OCI-LY3 (cell line): ENCODE measurements at regions not wholly inside any gene's neighbourhood (a gene's known extent, or its start where the extent isn't known, plus 50 kb on each side); places are given as distances from the start of the nearest gene placed in this dataset.

Source experiments
- H2AFZ ChIP-seq: fragments of 200-600, 300-600 bp; shearing (Covaris generic); 2 replicates; pipeline ENCODE4 v1.6.0; 2014; ENCODE audit warnings: antibody characterized with exemption, low read depth, low read length
- H3K27ac ChIP-seq: fragments of 200-600, 300-600 bp; sonication (generic); 2 replicates; pipeline ENCODE4 v1.5.1; 2014; ENCODE audit warnings: mild to moderate bottlenecking, low read length, moderate library complexity, mixed read lengths
- H3K27me3 ChIP-seq: fragments of 200-600, 300-600 bp; sonication (generic); 2 replicates; pipeline ENCODE4 v1.6.1; 2014; ENCODE audit warnings: low read depth, low read length, mixed read lengths
- H3K36me3 ChIP-seq: fragments of 200-600, 300-600 bp; sonication (generic); replicated peaks from 2 replicates; pipeline ENCODE3; 2014; ENCODE audit warnings: low read depth, low read length, mixed read lengths
- H3K4me1 ChIP-seq: fragments of 300-600, 200-600 bp; sonication (generic); 2 replicates; pipeline ENCODE4 v1.6.1; 2014; ENCODE audit warnings: low read length, mixed read lengths
- H3K4me2 ChIP-seq: fragments of 200-600, 300-600 bp; sonication (generic); 2 replicates; pipeline ENCODE4 v1.6.1; 2014; ENCODE audit warnings: low read length, mixed read lengths
- H3K4me3 ChIP-seq: fragments of 300-600, 200-600 bp; sonication (generic); 2 replicates; pipeline ENCODE4 v1.5.1; 2014; ENCODE audit warnings: antibody characterized with exemption, mild to moderate bottlenecking, low read length, moderate library complexity
- H3K79me2 ChIP-seq: fragments of 300-600, 200-600 bp; shearing (Covaris generic); 2 replicates; pipeline ENCODE4 v1.6.1; 2014; ENCODE audit warnings: mild to moderate bottlenecking, low read length, mixed read lengths
- H3K9ac ChIP-seq: fragments of 300-600, 200-600 bp; shearing (Covaris generic); 2 replicates; pipeline ENCODE4 v1.6.0; 2014; ENCODE audit warnings: mild to moderate bottlenecking, low read length, moderate library complexity
- H3K9me3 ChIP-seq: fragments of 200-600, 300-600 bp; shearing (Covaris generic); 2 replicates; pipeline ENCODE4 v1.6.1; 2014; ENCODE audit warnings: low read length, mixed read lengths; ENCODE audit not compliant: insufficient read depth
- H4K20me1 ChIP-seq: fragments of 200-600, 300-600 bp; sonication (generic); 2 replicates; pipeline ENCODE4 v1.6.1; 2016; ENCODE audit warnings: low read length, mixed read lengths; ENCODE audit not compliant: insufficient read depth
- EZH2phosphoT487 ChIP-seq: fragments of 200-600 bp; shearing (Covaris generic); IDR thresholded peaks from 2 replicates; pipeline ENCODE4 v1.6.1; 2018; ENCODE audit warnings: antibody characterized with exemption, mixed run types, low read depth
- TF ChIP-seq, protein P1 (sequence below): fragments of 200-600, 300-600 bp; sonication (generic); IDR thresholded peaks from 2 replicates; pipeline ENCODE4 v1.5.1; 2014; ENCODE audit warnings: antibody characterized with exemption, low read length, low read depth

DNA sequence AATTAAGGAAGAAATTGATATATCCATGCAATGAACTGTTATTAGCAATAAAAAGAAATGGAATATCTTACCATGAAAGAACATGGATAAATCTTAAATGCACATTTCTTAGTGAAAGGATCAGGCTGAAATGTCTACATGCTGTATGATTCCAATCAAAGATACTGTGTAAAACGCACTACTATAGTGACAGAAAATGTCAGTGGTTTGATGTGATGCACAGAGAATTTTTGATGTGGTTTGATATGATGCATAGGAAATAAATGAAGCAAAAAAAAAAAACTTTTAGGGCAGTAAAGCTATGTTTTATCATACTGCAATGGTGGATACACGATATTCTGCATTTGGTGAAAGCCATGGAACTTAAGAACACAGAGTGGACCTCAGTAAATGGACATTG lies 547.6 kb downstream of the GABRG1 start:
- Histone ChIP-seq H4K20me1 (no peaks in the 10 kb centered on the region), H3K4me1 (no peaks in the 10 kb centered on the region), H3K79me2 (no peaks in the 10 kb centered on the region), H3K9ac (no peak overlapping the region), H3K36me3 (no peaks in the 10 kb centered on the region), H3K27ac (no peak overlapping the region), H2AFZ (no peak overlapping the region), H3K4me2 (no peak overlapping the region), H3K9me3 (no peaks in the 10 kb centered on the region), H3K27me3 (no peaks in the 10 kb centered on the region), H3K4me3 (no peak overlapping the region)
- TF ChIP-seq, protein P1, sequence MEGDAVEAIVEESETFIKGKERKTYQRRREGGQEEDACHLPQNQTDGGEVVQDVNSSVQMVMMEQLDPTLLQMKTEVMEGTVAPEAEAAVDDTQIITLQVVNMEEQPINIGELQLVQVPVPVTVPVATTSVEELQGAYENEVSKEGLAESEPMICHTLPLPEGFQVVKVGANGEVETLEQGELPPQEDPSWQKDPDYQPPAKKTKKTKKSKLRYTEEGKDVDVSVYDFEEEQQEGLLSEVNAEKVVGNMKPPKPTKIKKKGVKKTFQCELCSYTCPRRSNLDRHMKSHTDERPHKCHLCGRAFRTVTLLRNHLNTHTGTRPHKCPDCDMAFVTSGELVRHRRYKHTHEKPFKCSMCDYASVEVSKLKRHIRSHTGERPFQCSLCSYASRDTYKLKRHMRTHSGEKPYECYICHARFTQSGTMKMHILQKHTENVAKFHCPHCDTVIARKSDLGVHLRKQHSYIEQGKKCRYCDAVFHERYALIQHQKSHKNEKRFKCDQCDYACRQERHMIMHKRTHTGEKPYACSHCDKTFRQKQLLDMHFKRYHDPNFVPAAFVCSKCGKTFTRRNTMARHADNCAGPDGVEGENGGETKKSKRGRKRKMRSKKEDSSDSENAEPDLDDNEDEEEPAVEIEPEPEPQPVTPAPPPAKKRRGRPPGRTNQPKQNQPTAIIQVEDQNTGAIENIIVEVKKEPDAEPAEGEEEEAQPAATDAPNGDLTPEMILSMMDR, result no peak
- TF ChIP-seq EZH2phosphoT487, result no peak

DNA sequence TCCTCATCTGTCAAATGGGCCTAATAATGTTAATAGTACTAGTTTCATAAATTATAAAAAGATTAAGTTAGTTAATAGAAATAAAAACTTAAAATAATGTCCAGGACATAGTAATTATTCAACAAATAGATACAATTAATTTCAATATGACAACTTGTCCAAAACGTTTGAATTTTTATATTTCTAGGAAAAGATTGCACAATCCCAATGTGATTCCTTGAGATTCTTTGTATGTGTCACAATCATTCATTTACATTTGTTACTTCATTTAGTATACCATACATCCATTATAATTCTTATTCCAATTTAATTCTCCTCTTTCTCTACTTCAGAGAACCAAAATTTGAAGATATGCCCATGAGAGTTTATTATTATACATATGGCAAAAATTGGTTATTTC lies 554.2 kb downstream of the GABRG1 start:
- no peaks in the 10 kb centered on the region for H3K4me1 ChIP-seq
- TF ChIP-seq, protein P1, result no peak
- no peak for TF ChIP-seq EZH2phosphoT487
- H3K36me3 ChIP-seq, result no peaks in the 10 kb centered on the region
- no peak overlapping the region for H3K4me2 ChIP-seq
- H3K9ac ChIP-seq, result no peak overlapping the region
- H3K27me3 ChIP-seq, result no peaks in the 10 kb centered on the region
- no peak overlapping the region for H2AFZ ChIP-seq
- H4K20me1 ChIP-seq, result no peaks in the 10 kb centered on the region
- no peaks in the 10 kb centered on the region for H3K79me2 ChIP-seq
- H3K9me3 ChIP-seq, result no peaks in the 10 kb centered on the region
- no peak overlapping the region for H3K4me3 ChIP-seq
- no peak overlapping the region for H3K27ac ChIP-seq

DNA sequence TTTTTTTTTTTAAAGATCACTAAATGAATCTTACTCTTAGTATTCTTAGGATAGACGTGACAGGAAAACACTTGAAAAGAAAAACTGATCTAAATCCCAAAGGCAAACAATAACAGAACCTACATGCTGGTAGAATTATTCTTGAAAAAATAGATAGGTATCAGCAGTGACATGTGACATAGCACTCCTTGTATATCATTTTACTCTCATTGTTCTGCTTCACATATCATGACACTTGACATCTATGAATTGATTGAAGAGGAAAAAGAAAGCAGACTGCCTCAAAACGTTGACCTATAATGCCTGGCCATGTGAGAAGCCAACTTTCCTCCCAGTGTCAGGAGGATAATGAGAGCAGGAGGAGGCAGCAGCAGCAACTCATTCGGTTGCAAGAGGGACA lies 555.2 kb downstream of the GABRG1 start:
- Histone ChIP-seq H3K9ac (no peak overlapping the region), H3K79me2 (no peaks in the 10 kb centered on the region), H3K9me3 (no peaks in the 10 kb centered on the region), H3K4me1 (no peaks in the 10 kb centered on the region), H2AFZ (no peak overlapping the region), H3K4me2 (no peak overlapping the region), H3K27ac (no peak overlapping the region), H3K27me3 (no peaks in the 10 kb centered on the region), H4K20me1 (no peaks in the 10 kb centered on the region), H3K36me3 (no peaks in the 10 kb centered on the region), H3K4me3 (no peak overlapping the region)
- TF ChIP-seq, protein P1, result no peak
- no peak for TF ChIP-seq EZH2phosphoT487

DNA sequence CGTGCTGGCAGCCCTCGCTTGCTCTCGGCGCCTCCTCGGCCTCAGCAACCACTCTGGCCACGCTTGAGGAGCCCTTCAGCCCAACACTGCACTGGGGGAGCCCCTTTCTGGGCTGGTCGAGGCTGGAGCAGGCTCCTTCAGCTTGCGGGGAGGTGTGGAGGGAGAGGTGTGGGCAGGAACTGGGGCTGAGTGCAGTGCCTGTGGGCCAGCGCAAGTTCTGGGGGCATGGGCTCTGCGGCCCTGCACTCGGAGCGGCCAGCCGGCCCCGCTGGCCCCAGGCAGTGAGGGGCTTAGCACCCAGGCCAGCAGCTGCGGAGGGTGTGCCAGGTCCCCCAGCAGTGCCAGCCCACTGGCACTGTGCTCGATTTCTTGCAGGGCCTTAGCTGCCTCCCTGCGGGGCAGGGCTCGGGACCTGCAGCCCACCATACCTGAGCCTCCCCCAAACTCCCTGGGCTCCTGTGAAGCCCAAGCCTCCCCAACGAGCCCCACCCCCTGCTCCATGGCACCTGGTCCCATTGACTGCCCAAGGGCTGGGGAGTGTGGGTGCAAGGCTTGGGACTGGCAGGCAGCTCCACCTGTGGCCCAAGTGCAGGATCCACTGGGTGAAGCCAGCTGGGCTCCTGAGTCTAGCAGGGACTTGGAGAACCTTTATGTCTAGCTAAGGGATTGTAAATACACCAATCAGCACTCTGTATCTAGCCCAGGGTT lies 556.8 kb downstream of the GABRG1 start:
- Histone ChIP-seq H3K4me2 (no peak overlapping the region), H3K9ac (no peak overlapping the region), H3K36me3 (no peaks in the 10 kb centered on the region), H3K79me2 (no peaks in the 10 kb centered on the region), H4K20me1 (no peaks in the 10 kb centered on the region), H3K4me3 (no peak overlapping the region), H2AFZ (no peak overlapping the region), H3K4me1 (no peaks in the 10 kb centered on the region), H3K27ac (no peak overlapping the region), H3K9me3 (no peaks in the 10 kb centered on the region), H3K27me3 (no peaks in the 10 kb centered on the region)
- TF ChIP-seq, protein P1, result no peak
- no peak for TF ChIP-seq EZH2phosphoT487
